Mucosa of descending colon (tissue), 3 donors: ENCODE measurements at regions not wholly inside any gene's neighbourhood (a gene's known extent, or its start where the extent isn't known, plus 50 kb on each side); places are given as distances from the start of the nearest gene placed in this dataset.

ENCODE experiments used
- ATAC-seq: fragments of 200-7000 bp; cut with Tn5 transposase; one replicate; pipeline ENCODE4 v1.9.1; 2020; ENCODE audit warnings: mild to moderate bottlenecking, moderate library complexity
- DNase-seq, 3 donors: peaks; one replicate each; pipeline ENCODE4 v3.0.0-alpha.2; 2020
- H3K36me3 ChIP-seq: fragments of 200-600 bp; one replicate; pipeline ENCODE4 v1.8.0; 2021; ENCODE audit warnings: low read depth, mild to moderate bottlenecking
- H3K4me1 ChIP-seq: fragments of 200-600 bp; one replicate; pipeline ENCODE4 v1.8.0; 2021; ENCODE audit warnings: low read depth, mild to moderate bottlenecking
- H3K4me3 ChIP-seq: fragments of 200-600 bp; one replicate; pipeline ENCODE4 v1.8.0; 2021; ENCODE audit warnings: mild to moderate bottlenecking
- H3K9me3 ChIP-seq: fragments of 200-600 bp; one replicate; pipeline ENCODE4 v1.8.0; 2021; ENCODE audit warnings: mild to moderate bottlenecking
- CTCF ChIP-seq: fragments of 200-600 bp; IDR thresholded peaks from one replicate; pipeline ENCODE4 v1.8.0; 2022; ENCODE audit warnings: antibody characterized with exemption, mild to moderate bottlenecking
- intact Hi-C, 2 donors: fragments of 100-400 bp; cut with DNase I in 1 of 2; cut with micrococcal nuclease in 1 of 2; formaldehyde crosslinking; loops; one replicate each; pipeline versions ENCODE4 v1.11.0 to v1.11.1; 2022; cut with DNase I, micrococcal nuclease
- donor health status: DM: no; HTN: no; CAD: no; lungs with moderate emphysema.
- donor health status: DM: no; HTN: no; CAD: no.
- donor health status: DM: no; HTN: yes; CAD: no.

- DNase-seq (no peak), ATAC-seq (no peak)
- TF ChIP-seq CTCF, result no peak
- no peaks in the 10 kb centered on the region for H3K9me3 ChIP-seq
- H3K4me3 ChIP-seq, result no peak overlapping the region
- H3K36me3 ChIP-seq, result no peaks in the 10 kb centered on the region
- intact Hi-C loops, result no loop called here
- no peaks in the 10 kb centered on the region for H3K4me1 ChIP-seq
These were observed 695.1 kb downstream of the ZEB2 start for GRCh38 chr2:143824791-143825190.

GRCh38 chr2:143823876-143824275 is 694.7 kb downstream of the ARHGAP15 start:
- H3K4me3 ChIP-seq, result no peak overlapping the region
- no peaks in the 10 kb centered on the region for H3K9me3 ChIP-seq
- no peak for ATAC-seq
- DNase-seq, result no peak
- H3K36me3 ChIP-seq, result no peaks in the 10 kb centered on the region
- H3K4me1 ChIP-seq, result no peaks in the 10 kb centered on the region
- intact Hi-C loops, result no loop called here
- no peak for TF ChIP-seq CTCF

GRCh38 chr2:143823296-143823695 is 694.1 kb downstream of the ARHGAP15 start:
- no peaks in the 10 kb centered on the region for H3K9me3 ChIP-seq
- DNase-seq (no peak), ATAC-seq (no peak)
- no peaks in the 10 kb centered on the region for H3K4me1 ChIP-seq
- TF ChIP-seq CTCF, result no peak
- H3K4me3 ChIP-seq, result no peak overlapping the region
- intact Hi-C loops, result no loop called here
- H3K36me3 ChIP-seq, result no peaks in the 10 kb centered on the region

- TF ChIP-seq CTCF, result no peak
- Histone ChIP-seq H3K36me3 (no peaks in the 10 kb centered on the region), H3K4me3 (no peak overlapping the region), H3K9me3 (no peaks in the 10 kb centered on the region), H3K4me1 (no peaks in the 10 kb centered on the region)
- no peak for DNase-seq
- no peak for ATAC-seq
- intact Hi-C loops, result no loop called here
These were observed 693.5 kb downstream of the ARHGAP15 start for GRCh38 chr2:143822736-143823135.

- no peak for TF ChIP-seq CTCF
- no peak for DNase-seq
- no peak for ATAC-seq
- Histone ChIP-seq H3K4me1 (no peaks in the 10 kb centered on the region), H3K36me3 (no peaks in the 10 kb centered on the region), H3K4me3 (no peak overlapping the region), H3K9me3 (no peaks in the 10 kb centered on the region)
- intact Hi-C loops, result no loop called here
These were observed 690.5 kb downstream of the ARHGAP15 start for GRCh38 chr2:143819764-143820163.

GRCh38 chr2:143819190-143819735 is 690.0 kb downstream of the ARHGAP15 start:
- Histone ChIP-seq H3K36me3 (no peaks in the 10 kb centered on the region), H3K4me1 (no peaks in the 10 kb centered on the region), H3K4me3 (no peak overlapping the region), H3K9me3 (no peaks in the 10 kb centered on the region)
- no peak for TF ChIP-seq CTCF
- intact Hi-C loops, result no loop called here
- no peak for DNase-seq
- no peak for ATAC-seq
